ENCODE measurements at regions not wholly inside any gene's neighbourhood (a gene's known extent, or its start where the extent isn't known, plus 50 kb on each side); places are given as distances from the start of the nearest gene placed in this dataset.
"Not testable (repeated sequence)": the region's sequence is repeated elsewhere in the genome, so short reads cannot be mapped to it uniquely, and the experiment has no call there.

- ATAC-seq (ENCODE audit: insufficient read depth, low FRiP score); H3K4me1 ChIP-seq (ENCODE audit: control insufficient read depth in 5 of 5, insufficient read depth in 5 of 5, low read length in 5 of 5); DNase-seq; H3K4me3 ChIP-seq; H3K27ac ChIP-seq (ENCODE audit: low read depth in 1 of 2, low read length in 1 of 2); H3K9me3 ChIP-seq (ENCODE audit: control insufficient read depth in 4 of 4, insufficient read depth in 3 of 4, low read length in 3 of 4); H3K27me3 ChIP-seq (ENCODE audit: control insufficient read depth in 3 of 3, insufficient read depth in 3 of 3, low read length in 2 of 3); H3K9ac ChIP-seq (ENCODE audit: insufficient read depth in 1 of 2, low read length in 2 of 2); H3K36me3 ChIP-seq (ENCODE audit: control insufficient read depth in 4 of 4, insufficient read depth in 4 of 4, low read length in 4 of 4): not testable (repeated sequence)
- WGBS, 2 donors = 30 to 67% methylated on average over 1 of the region's 1 CpG
Measured at GRCh38 chr1:145191272-145191675, 50.7 kb downstream of the PPIAL4D start.

DNA sequence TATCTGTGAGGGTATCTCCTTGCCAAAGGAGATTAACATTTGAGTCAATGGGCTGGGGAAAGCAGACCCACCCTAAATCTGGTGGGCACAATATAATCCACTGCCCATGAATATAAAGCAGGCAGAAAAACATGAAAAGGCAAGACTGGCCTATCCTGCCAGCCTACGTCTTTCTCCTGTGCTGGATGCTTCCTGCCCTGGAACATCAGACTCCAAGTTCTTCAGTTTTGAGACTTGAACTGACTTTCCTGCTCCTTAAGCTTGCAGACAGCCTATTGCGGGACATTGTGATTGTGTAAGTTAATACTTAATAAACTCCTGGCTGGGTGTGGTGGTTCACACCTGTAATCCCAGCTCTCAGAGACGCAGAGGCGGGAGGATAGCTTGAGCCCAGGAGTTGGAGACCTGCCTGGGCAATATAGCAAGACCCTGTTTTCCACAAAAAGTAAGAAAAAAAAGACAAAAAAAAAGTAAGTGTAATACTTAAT is 52.4 kb downstream of the PPIAL4D start:
- H3K4me1 ChIP-seq (ENCODE audit: control insufficient read depth in 5 of 5, insufficient read depth in 5 of 5, low read length in 5 of 5); ATAC-seq (ENCODE audit: insufficient read depth, low FRiP score); H3K9ac ChIP-seq (ENCODE audit: insufficient read depth in 1 of 2, low read length in 2 of 2); H3K27me3 ChIP-seq (ENCODE audit: control insufficient read depth in 3 of 3, insufficient read depth in 3 of 3, low read length in 2 of 3); DNase-seq; H3K36me3 ChIP-seq (ENCODE audit: control insufficient read depth in 4 of 4, insufficient read depth in 4 of 4, low read length in 4 of 4); H3K9me3 ChIP-seq (ENCODE audit: control insufficient read depth in 4 of 4, insufficient read depth in 3 of 4, low read length in 3 of 4); H3K27ac ChIP-seq (ENCODE audit: low read depth in 1 of 2, low read length in 1 of 2); H3K4me3 ChIP-seq: not testable (repeated sequence)
- WGBS, 2 donors = 76 to 100% methylated on average over 1 of the region's 4 CpGs

- not testable (repeated sequence) for ATAC-seq (ENCODE audit: insufficient read depth, low FRiP score); H3K9ac ChIP-seq (ENCODE audit: insufficient read depth in 1 of 2, low read length in 2 of 2); H3K9me3 ChIP-seq (ENCODE audit: control insufficient read depth in 4 of 4, insufficient read depth in 3 of 4, low read length in 3 of 4); H3K4me3 ChIP-seq; H3K27ac ChIP-seq (ENCODE audit: low read depth in 1 of 2, low read length in 1 of 2); H3K27me3 ChIP-seq (ENCODE audit: control insufficient read depth in 3 of 3, insufficient read depth in 3 of 3, low read length in 2 of 3); H3K36me3 ChIP-seq (ENCODE audit: control insufficient read depth in 4 of 4, insufficient read depth in 4 of 4, low read length in 4 of 4); H3K4me1 ChIP-seq (ENCODE audit: control insufficient read depth in 5 of 5, insufficient read depth in 5 of 5, low read length in 5 of 5)
- 61 to 74% methylated on average over 6 to 7 of the region's 8 CpGs for WGBS, 2 donors
- peak in 2 of 3 donors; percentile 11 for DNase-seq
Measured at GRCh38 chr1:145188869-145189542, 53.0 kb downstream of the PPIAL4D start.

DNA sequence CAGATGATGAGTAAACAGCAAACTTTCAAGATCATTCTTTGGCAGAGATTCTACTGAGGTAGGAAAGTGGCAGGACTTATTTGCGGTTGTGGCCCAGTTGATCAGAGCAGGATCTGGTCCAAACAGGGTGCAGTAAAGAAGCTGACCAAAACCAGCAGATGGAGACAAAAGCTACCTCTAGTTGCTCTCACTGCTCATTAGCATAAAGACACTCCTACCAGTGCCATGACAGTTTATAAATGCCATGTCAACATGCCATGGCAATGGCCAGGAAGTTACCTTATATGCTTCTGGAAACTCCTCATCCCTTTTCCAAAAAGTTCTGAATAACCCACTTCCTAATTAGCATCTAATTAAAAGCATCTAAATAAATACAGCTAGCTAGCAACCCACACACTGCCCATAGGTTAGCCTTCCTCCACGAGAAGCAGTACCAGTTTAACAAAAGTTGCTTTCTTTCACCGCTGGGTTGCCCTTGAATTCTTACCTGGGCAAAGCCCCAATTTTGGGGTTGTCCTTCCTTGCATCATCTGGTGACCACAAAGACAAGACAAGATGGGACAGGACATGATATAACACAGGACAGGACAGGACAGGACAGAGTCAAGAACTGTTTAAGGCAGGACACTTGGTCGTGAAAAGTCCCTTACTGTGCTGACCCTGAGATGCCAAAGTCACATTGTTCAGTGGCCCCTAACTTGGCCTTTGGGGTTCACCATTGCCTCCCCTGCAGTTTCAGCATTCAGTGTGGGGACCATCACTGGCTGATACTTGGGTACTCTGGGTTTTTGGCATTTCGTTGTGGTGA is 59.2 kb downstream of the PPIAL4D start:
- H3K9ac ChIP-seq (ENCODE audit: insufficient read depth in 1 of 2, low read length in 2 of 2); H3K36me3 ChIP-seq (ENCODE audit: control insufficient read depth in 4 of 4, insufficient read depth in 4 of 4, low read length in 4 of 4); H3K27ac ChIP-seq (ENCODE audit: low read depth in 1 of 2, low read length in 1 of 2); H3K4me3 ChIP-seq; H3K4me1 ChIP-seq (ENCODE audit: control insufficient read depth in 5 of 5, insufficient read depth in 5 of 5, low read length in 5 of 5); H3K27me3 ChIP-seq (ENCODE audit: control insufficient read depth in 3 of 3, insufficient read depth in 3 of 3, low read length in 2 of 3); H3K9me3 ChIP-seq (ENCODE audit: control insufficient read depth in 4 of 4, insufficient read depth in 3 of 4, low read length in 3 of 4): not testable (repeated sequence)
- DNase-seq = peak in 1 of 3 donors; percentile 0
- 88 to 91% methylated on average over 3 of the region's 5 CpGs for WGBS, 2 donors
- ATAC-seq (ENCODE audit: insufficient read depth, low FRiP score) = peak; percentile 83

- not testable (repeated sequence) for H3K9me3 ChIP-seq (ENCODE audit: control insufficient read depth in 4 of 4, insufficient read depth in 3 of 4, low read length in 3 of 4); ATAC-seq (ENCODE audit: insufficient read depth, low FRiP score); H3K27me3 ChIP-seq (ENCODE audit: control insufficient read depth in 3 of 3, insufficient read depth in 3 of 3, low read length in 2 of 3); H3K9ac ChIP-seq (ENCODE audit: insufficient read depth in 1 of 2, low read length in 2 of 2); DNase-seq; H3K4me1 ChIP-seq (ENCODE audit: control insufficient read depth in 5 of 5, insufficient read depth in 5 of 5, low read length in 5 of 5); H3K4me3 ChIP-seq; H3K36me3 ChIP-seq (ENCODE audit: control insufficient read depth in 4 of 4, insufficient read depth in 4 of 4, low read length in 4 of 4); H3K27ac ChIP-seq (ENCODE audit: low read depth in 1 of 2, low read length in 1 of 2)
- WGBS, 2 donors = 89 to 95% methylated on average over 5 to 8 of the region's 11 CpGs
Measured at GRCh38 chr1:145176285-145176925, 65.6 kb downstream of the PPIAL4D start.

- H3K36me3 ChIP-seq (ENCODE audit: control insufficient read depth in 4 of 4, insufficient read depth in 4 of 4, low read length in 4 of 4); H3K4me3 ChIP-seq; ATAC-seq (ENCODE audit: insufficient read depth, low FRiP score); H3K27me3 ChIP-seq (ENCODE audit: control insufficient read depth in 3 of 3, insufficient read depth in 3 of 3, low read length in 2 of 3); H3K9me3 ChIP-seq (ENCODE audit: control insufficient read depth in 4 of 4, insufficient read depth in 3 of 4, low read length in 3 of 4); H3K4me1 ChIP-seq (ENCODE audit: control insufficient read depth in 5 of 5, insufficient read depth in 5 of 5, low read length in 5 of 5); H3K9ac ChIP-seq (ENCODE audit: insufficient read depth in 1 of 2, low read length in 2 of 2); H3K27ac ChIP-seq (ENCODE audit: low read depth in 1 of 2, low read length in 1 of 2); DNase-seq: not testable (repeated sequence)
- WGBS, 2 donors = no CpG with 5 or more reads among the region's 3 CpGs
Measured at GRCh38 chr1:145174377-145174776, 67.6 kb downstream of the PPIAL4D start.

DNA sequence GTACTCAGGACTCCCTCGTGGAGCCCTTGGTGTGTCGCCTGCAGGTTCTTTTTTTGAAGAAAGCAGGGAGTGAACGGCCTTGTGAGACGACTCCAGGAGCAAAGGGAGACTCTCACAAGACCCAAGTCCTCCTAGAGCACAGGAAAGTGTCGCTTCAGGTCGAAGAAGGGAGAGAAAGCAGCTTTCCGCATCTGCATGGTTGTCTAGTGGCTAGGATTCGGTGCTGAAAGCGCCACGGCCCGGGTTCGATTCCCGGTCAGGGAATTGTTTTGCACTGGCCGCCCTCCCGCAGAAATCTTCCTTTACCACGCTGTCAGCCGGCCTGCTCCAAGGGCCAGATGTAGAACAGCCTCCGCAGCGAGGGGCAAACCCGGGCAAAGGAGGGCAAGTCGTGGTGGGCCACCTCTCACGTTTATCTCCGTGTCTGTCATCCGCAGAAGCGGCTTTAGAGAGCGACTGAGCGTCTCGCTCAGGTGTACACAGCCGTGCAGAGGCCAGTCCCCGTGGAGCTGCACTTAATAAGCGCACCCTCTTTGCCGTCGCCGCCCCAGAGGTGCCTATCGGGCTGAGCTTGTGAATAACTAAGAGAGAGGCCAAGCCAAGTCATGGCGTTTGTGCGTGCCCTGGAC is 72.6 kb downstream of the FAM72D start:
- H3K27ac ChIP-seq (ENCODE audit: low read depth in 1 of 2, low read length in 1 of 2); ATAC-seq (ENCODE audit: insufficient read depth, low FRiP score); H3K4me1 ChIP-seq (ENCODE audit: control insufficient read depth in 5 of 5, insufficient read depth in 5 of 5, low read length in 5 of 5); H3K9ac ChIP-seq (ENCODE audit: insufficient read depth in 1 of 2, low read length in 2 of 2); H3K9me3 ChIP-seq (ENCODE audit: control insufficient read depth in 4 of 4, insufficient read depth in 3 of 4, low read length in 3 of 4); H3K36me3 ChIP-seq (ENCODE audit: control insufficient read depth in 4 of 4, insufficient read depth in 4 of 4, low read length in 4 of 4); H3K27me3 ChIP-seq (ENCODE audit: control insufficient read depth in 3 of 3, insufficient read depth in 3 of 3, low read length in 2 of 3); H3K4me3 ChIP-seq: not testable (repeated sequence)
- WGBS, 2 donors = 70 to 78% methylated on average over 18 to 22 of the region's 37 CpGs
- DNase-seq = peak; percentile 0 to 7 (median 0)
